AG09309 (cell line): ENCODE measurements at regions not wholly inside any gene's neighbourhood (a gene's known extent, or its start where the extent isn't known, plus 50 kb on each side); places are given as distances from the start of the nearest gene placed in this dataset.

Source experiments
- DNase-seq: peaks from one replicate; pipeline ENCODE4 v3.0.0-alpha.2; 2010; ENCODE audit warnings: low read depth
- H3K4me3 ChIP-seq: 2 replicates; pipeline ENCODE4 v1.5.1; 2011; ENCODE audit warnings: mild to moderate bottlenecking, low read depth, low read length, moderate library complexity; ENCODE audit not compliant: control insufficient read depth
- CTCF ChIP-seq: IDR thresholded peaks from 2 replicates; pipeline ENCODE4 v1.5.1; 2011; ENCODE audit warnings: mild to moderate bottlenecking, low read depth, low read length, inconsistent platforms; ENCODE audit not compliant: insufficient read depth, control insufficient read depth; ENCODE audit errors: missing control alignments

DNA sequence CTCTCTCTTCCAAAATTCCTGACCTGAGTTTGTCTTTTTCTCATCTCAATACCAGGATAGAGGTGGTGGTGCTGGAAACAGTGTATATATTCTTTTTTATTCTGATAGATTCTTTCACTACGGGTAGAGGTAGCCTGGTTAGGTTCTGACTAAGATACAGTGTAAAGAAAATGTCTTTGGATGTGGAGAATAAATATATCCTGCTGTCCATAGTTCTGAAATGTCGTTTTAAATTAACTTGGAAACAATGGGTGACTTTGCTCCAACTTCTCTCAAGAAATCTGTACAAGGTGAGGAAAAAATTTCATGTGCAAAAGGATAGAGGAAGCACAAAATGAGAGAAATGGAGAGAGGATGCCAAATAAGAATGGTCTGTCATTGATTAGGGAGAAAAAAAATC, 546.1 kb downstream of the GBA3 start:
- no peak for DNase-seq
- TF ChIP-seq CTCF, result no peak
- no peak overlapping the region for H3K4me3 ChIP-seq

DNA sequence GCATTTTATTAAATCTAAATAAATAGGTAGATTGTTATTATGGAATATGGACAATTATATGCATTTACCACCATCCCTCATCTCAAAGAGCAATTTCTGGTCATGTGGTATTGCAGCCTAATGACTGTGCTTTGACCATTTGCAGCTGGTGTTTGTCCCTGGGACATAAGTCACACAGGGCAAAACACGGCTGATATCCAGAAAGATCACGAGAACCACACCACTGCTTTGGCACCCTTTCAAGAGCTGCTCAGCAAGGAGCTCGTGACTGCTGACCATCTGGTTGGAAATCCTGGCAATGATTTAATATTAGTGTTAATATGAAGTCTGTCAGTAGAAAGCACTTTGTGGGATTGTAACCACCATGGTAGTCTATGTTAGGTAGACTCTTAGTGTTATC, 545.0 kb downstream of the GBA3 start:
- TF ChIP-seq CTCF, result no peak
- DNase-seq, result no peak
- H3K4me3 ChIP-seq, result no peak overlapping the region

GRCh38 chr4:23235628-23236390, 543.1 kb downstream of the GBA3 start:
- TF ChIP-seq CTCF, result no peak
- DNase-seq, result no peak
- no peak overlapping the region for H3K4me3 ChIP-seq

DNA sequence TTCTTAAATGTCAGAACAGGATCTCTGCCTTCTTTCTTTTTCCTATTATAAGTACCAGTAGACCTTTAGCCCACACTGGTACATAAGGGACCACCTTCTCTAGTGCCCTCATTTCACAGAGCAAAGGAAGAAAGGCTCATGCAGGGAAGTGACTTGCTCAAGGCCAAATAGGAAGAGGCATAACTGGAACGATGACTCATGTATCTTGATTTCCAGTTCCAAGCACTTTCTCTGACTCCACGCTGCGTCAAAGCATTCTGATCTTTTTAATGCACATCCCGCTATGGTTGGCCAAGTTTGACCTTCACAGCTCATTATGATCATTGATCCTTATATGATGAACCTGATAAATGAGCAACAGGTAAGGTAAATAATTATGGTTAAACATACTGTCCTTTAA, 542.0 kb downstream of the GBA3 start:
- no peak for DNase-seq
- no peak for TF ChIP-seq CTCF
- no peak overlapping the region for H3K4me3 ChIP-seq

GRCh38 chr4:23234018-23234417, 541.3 kb downstream of the GBA3 start:
- no peak overlapping the region for H3K4me3 ChIP-seq
- no peak for TF ChIP-seq CTCF
- no peak for DNase-seq

DNA sequence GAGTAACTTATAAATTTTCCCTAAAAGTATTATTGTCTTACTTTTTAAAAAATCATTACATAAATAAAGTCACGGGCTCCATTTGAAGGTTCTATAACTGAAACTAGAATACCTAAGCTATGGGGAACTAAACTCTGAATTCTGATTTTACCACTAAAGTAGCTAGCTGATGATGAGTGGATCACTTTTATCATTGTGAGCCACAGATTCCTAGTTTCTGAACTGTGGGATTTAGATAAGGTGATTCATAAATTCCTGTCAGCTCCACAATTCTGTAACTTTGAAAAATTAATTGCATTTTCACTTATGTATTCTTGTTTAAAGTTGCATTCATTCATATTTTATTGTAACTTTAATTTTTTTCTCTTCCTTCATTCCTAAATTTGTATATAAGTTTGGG, 540.9 kb downstream of the GBA3 start:
- no peak for DNase-seq
- H3K4me3 ChIP-seq, result no peak overlapping the region
- no peak for TF ChIP-seq CTCF
